ENCODE measurements at regions not wholly inside any gene's neighbourhood (a gene's known extent, or its start where the extent isn't known, plus 50 kb on each side); places are given as distances from the start of the nearest gene placed in this dataset.

DNA sequence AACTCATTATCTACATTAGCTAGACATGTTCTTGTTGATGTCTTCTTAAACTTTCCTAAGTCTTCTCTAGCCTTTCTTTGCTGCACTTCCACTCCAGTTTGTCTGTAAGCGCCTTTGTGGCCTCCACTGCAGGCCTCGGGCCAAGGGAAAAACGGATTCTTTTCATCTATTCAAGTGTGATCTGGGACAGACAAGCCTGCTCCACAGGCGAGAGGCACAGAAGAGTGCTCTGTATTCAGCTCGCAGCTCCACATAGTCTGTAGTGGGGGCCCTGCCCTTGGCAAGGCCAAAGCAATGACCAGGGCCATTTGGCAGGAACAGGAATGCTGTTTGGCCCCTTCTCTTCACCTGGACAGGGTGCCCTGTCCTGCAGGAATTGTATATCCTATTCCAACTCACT, 84.1 kb upstream of the BARX2 start:
- DNase-seq: peak; percentile 46

DNA sequence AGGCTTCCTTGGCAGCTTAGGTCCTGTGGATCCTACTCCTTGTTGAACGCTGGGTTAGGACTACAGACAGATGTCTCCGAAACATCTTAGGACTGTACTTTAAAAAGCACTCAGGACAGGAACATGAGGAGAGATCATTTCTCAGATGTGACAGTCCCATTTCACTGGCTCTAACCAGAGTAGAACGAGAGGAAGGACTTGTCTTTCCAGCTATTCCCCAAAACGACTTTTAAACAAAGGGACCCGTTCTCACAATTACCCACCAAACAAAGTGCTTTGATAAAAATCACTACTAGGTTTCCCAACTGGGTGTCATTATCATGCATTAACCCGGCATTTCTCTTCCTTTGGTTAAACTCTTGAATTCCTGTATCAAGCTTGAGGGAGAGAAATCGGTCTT, 84.7 kb upstream of the BARX2 start:
- DNase-seq: no peak

DNA sequence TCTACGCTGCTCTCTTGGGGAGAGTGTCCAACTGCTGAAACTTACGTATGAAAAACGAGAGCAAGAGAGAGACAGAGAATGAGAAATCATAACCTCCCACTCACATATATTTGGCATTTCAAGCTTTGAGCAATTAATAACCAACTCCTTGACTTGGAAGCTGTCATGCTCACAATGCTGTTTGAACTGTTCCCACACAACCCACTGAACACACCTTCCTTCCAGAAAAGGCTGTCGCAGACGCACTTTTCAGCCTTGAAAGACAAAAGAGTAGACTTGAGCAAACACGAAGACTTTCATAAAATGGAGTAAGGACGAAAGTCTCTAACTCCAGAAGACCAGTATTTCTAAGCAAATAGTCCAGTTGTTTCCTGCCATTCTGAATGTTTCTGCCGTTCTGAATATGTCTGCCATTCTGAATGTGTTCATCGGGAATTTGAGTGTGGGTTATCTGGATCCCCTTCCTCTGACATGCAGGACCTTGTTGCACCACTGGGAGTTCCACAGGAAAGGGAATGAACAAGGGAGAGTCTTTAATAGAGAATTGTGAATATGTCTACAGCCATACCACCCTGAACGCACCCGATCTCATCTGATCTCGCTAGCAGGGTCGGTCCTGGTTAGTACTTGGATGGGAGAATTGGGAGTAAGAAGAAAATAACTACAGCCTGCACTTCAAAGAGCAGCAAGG, 86.2 kb upstream of the BARX2 start:
- no peak for DNase-seq

DNA sequence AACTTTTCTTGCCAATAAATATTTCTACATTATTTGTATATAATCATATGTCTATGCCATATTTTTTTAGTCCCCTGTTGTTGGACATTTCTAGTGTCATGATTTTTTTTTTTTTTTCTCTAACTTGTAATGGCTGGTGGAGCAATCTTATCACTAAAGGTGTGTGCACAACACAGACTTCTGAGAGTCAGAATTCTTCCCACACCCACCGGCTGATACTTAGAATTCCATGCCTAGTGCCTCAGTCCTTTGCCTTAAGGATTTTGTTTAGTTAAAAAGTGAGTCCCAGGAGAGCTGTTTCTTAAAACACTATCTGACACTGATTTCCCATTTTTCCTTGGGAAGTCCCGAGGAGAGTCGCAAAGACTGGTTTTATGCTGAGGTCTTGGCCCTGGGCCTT, 87.7 kb upstream of the BARX2 start:
- DNase-seq: no peak

DNA sequence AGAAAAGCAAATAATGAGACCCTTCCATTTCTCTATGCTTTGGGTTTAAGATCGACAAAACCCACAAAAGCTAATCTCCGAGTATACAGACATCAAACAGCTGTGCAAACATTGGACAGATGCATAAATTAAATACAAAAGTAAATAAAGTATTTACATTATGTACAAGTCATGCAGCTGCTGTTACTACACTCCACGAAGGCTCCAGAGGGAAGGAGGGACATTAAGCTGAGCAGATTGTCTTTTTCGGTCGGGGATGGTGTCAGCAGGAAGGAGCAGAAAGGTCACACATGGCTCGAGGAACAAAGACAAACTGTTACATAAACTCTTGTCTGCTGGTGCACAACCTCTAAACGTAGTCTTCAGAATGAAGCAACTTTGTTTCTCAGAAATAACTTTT, 88.8 kb upstream of the BARX2 start:
- DNase-seq: no peak

DNA sequence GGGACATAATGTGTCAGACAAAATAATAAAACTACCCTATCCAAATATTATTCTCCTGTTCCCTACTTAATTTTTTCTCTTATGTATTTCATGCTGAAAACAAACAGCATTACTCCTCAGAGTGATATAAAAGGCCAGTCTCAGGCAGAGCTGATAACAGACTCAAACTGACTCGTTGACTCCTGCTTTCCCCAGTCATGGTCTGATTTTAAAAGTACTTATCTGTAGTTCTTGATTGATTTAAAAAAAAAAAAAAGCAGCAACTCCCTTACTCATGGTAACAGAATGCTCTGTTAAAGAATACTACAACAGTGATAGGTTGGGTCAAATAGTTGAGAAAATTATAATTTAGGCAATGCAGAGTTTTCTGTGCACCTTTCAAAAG, 90.3 kb upstream of the BARX2 start:
- DNase-seq: no peak

DNA sequence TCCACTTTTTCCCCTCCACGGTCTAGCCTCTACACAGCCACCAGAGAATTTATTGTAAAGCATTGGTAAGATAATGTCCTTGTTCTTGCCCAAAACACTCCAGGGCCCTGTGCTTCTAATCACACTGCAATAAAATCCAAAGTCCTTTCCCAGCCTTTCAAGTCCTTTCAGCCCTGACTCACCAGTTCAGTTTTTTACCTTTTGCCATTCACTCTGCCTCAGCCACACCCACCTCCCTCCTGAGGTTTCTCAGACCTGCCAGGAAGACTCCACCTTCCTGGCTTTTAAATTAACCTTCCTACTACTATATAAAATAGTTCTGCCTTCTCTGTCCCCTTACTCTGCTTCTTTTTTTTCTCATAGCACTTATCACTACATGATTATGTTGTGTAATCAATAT, 91.0 kb upstream of the ARHGAP32 start:
- DNase-seq: no peak

DNA sequence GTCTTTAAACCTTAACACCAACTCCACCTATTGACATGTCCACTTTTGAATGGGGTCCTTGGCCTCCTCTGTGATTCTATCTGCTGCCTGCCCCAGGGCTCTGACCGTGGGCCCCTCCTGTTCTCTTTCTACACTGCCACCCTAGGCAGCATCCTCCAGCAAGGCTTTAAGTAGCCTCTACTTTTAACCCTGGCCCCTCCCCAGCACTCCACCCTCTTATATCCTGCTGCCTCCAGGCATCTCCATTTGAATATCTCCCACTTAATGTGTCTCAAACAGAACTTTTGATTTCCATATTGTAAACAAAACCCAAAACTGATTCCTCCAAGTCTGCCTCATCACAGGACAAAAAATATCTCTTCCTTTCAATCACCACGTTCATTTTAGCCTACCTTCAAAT, 90.5 kb upstream of the ARHGAP32 start:
- no peak for DNase-seq

DNA sequence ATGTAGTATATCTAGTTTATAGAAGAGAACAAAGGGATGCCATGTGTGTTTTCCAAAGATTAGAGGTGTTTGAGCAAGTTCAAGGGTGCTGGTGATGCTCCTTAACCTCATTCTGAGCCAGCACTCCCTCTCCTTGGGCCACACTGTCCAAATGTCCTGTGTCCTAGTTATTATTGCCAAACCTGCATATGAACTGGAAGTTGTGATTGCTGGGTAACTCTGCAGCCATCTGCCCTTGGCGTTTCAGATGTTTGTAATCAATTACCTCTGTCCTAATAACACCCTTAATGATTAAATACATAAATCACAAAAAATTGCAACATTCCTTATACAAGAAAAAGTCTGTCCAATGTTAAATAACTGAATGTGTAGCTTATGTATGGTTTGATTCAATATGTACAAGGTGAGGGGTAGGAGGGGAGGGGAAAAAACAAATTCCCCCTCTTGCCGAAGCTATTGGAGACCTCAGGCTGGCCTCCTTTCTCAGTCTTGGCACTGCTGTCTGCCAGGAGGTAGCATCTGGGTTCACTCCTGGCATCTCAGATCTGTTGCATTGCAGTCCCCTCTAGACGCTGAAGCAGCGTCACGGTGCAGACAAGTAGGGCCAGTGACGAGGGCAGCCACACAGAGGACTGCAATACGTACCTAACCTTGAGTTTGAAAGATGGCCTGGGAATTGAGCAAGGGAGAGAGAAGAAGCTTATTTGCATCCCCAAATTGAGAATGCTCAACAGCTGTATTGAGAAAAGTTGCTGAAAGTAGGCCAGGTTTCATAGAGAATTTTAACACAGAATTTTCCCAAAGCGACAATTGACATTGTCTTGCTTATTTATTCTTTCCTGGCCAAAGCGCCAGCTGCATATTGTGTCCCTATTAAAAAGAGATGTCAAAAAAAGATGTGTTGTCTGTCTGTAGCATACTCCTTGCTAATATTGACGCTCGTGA, 89.6 kb upstream of the ARHGAP32 start:
- DNase-seq: no peak

DNA sequence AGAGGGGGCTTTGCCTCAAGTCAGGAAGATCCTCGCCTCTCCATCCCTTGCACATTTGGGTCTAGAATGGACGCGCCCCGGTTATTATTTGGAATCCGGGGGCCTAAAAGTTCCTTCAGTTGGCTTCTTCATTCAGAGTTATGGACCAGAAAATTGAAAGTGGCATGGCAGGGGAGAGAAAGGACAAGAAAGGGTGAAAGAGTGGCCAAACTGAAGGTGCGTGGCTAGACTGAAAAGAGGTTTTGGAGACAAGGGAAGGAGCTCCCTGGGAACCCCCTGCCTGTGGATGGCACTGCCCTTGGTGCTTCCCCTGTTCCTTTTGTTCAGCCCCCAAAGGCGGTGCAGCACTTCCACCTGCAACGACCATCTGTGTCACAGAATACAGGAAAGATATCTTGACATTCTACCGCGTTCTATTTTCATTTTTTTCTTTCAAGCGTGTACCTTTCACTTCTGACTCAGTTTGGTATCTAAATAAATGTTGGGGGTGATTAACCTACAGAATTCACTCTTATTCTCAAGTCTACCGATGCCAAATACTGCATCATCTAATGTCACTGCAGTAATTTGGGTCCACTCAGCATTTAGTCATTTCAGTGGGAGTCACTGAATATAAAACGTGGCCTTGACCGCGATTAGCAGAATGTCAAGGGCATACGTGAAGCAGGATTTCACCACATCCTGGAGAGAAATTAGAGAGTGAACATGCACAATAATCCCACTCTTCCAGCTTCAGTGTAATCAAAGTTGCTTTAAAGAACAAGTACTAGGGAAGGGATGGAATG, 88.1 kb upstream of the ARHGAP32 start:
- DNase-seq: no peak

DNA sequence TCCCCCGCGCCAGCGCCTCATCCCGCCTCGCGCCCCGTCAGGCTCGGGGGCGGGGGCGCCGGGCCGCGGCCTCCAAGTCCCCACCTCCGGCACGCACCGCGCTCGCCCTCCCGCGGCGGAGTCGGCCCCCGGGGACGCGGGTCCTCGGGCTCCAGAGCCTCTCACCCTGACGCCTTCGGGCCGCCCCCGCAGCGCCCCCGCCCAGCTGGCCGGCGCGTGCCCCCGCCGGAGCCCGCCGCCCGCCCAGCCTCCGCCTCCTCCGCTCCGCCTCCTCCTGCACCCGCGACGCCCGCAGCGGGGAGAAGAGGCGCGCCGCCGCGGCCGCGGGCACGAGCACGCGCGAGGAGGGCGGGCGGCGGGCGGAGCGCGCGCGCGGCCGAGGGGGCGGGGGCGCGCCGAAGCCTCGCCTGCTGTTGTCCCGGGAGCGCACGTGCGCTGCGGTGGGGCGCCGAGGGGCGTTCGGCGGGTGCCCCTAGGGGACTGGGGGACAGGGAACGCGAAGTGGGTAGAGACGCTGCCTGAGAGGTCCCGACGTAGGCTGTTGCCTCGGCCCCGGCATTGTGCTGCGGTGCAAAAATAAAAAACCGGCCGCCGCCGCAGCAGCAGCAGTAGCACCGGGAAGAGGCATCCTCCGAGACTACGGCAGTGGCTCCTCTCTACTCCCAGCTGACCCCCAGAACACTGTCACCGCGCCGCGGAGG, 87.4 kb upstream of the ARHGAP32 start:
- peak; percentile 52 for DNase-seq

DNA sequence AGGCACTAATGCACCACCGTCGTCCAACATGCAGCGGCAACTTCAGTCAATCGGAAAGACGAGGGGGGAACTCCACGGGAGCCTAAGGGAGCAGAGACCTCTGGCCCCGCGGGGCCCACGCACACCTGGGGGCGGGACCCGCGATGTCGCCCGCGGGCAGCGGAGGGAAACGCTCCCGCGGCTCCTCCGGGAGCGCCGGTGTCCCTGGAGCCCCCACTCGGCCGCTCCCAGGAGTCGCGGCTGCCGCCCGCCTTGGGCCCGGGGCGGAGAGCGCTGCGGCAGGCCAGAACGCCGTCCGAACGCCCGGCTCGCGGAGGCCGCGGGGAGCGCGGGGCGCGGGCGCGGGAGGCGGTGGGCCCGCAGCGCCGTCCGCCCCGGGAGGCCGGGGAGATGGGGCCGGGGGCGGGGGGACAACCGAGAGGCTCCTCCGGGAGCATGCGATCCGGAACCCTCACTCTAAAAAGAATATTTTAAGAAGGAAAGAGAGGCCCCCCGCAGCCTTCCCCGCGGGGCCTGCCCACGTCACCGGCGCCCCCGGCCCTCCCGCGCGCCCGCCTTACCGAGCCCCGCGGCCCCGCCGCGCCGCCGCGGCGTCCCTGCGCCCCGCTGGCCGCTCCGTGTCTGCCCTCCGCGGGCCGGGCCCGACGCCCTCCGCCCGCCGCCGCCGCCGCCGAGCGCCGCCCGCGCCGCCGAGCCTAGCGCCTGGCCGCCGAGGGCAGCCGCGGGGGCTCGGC, 86.6 kb upstream of the ARHGAP32 start:
- DNase-seq: no peak

DNA sequence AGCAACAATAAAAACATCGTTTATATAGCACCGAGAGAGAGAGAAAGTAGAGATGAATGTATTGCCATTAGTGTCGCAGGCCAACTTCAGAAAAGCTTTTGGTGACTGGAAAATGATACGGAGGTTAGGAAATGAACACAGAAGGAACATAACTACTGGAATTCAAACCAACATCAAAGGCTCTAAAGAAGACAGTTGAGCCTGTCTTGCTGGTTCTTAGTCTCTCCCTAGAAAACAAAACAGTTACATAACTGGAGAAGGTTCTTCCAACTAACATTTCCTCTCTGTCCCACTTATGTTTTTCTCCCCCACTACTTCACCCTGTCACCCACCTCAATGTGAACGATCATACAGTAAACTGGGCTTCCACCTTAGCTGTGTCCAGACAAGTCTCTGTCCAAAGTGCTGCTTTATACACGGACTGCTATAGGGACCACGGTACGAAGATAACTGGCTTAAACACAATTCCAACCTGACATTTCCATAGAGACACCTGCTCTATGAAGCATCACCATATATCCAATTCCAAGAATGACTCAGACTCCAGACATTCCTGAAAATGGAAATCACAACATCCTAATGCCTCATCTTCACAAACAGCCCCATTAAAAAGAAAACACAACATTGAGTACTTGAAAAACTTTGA, 85.2 kb upstream of the ARHGAP32 start:
- DNase-seq: no peak

DNA sequence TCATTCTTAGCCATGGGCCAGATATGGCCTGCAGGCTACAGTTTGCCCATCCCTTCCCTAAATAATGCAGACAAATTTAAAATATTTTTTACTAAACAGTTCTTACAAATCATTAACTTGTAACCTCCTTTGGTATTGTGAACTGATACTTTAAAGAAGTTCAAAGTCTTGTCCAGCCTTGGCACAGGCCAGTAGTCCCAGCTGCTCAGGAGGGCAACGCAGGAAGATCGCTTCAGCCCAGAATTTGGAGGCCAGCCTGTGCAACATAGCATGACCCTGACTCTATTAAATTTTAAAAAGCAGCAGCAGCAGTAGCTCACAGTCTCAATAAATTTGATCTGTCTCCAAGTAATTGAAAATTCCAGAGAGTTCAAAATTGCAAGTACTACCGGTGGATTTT, 83.7 kb upstream of the ARHGAP32 start:
- no peak for DNase-seq

DNA sequence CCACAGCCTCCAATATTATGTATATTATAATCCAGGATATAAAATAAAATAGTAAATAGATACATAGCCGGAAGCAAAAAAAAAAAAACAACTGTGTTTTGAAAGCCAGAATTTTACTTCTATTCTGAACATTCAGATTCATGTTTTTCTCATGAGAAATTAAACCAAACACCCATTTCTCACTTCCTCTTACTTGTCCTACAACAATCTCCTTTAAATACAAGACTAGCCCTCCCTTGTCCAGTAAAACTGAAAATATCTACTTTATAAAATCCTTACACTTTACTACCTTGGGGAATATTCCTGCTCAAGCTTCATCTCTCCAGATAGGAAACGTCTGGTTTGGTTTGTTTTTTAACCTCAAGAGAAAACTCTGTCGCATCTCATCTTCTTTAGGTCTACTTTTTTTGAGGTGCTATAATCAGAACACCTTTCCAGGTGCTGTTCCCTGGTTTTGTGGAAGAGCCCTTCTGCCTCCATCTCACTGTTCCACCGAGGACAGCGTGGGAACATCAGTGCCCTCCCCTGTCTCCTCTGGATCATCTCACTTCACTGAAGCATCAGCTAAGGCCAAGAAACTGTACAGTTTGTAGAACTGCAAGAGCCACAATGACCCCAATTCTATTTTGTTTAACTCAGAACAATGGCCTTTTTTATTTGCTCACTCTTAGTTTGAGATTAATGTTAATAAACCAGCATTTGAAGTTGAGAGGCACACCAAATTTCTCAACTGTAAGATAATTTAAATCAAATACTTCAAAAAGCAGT, 82.0 kb upstream of the ARHGAP32 start:
- no peak for DNase-seq

DNA sequence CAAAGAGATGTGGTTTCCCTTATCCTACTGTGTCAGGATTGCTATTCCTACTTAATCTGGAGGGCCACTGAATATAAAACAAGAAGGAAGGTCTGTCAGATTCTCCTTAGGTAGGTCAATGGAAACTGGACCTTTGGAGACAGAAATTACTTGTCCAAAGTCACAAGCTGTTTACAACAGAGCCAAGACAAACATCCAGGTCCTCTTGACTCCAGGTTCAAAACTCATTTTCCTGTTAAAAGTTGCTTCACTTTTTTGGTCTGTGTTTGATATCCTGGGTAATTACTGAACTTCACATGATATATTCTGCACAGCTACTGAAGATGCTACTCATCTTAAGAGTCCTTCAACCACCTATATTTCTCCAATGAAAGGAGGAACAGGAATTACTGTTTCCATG, 81.2 kb upstream of the ARHGAP32 start:
- no peak for DNase-seq

DNA sequence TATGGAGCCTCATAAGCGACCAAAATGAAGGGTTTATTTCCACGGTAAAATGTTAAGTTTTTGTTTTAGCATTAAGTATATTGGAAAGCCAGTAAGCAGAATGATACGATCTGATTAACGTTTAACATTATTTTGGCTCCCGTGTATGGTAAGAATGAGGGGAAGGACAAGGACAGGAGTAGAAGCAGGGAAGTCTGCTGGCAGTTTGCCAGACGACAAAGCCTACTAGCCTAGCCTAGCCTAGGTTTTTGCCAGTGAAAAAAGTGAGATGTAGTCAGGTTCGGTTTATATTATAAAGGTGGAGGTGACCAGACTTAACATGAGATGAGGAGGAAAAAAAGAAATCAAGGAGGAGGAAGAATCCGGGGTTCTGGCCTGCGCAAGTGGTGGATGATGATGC, 78.9 kb upstream of the ARHGAP32 start:
- DNase-seq: no peak

DNA sequence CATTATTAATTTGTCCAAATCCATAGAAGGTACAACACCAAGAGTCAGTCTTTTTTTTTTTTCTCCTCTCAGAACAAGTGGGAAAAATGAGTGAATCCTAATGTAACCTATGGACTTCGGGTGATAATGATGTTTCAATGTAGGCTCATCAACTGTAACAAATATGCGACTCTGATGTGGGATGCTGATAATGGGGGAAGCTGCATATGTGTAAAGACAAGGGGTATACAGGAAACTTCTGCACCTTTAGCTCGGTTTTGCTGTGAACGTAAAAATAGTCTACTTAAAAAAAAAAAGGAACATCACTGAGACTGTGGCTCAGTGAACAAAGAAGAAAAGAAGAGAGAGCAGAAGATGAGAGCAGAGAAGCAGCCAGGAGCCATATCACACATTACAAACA, 78.3 kb upstream of the ARHGAP32 start:
- DNase-seq: no peak

DNA sequence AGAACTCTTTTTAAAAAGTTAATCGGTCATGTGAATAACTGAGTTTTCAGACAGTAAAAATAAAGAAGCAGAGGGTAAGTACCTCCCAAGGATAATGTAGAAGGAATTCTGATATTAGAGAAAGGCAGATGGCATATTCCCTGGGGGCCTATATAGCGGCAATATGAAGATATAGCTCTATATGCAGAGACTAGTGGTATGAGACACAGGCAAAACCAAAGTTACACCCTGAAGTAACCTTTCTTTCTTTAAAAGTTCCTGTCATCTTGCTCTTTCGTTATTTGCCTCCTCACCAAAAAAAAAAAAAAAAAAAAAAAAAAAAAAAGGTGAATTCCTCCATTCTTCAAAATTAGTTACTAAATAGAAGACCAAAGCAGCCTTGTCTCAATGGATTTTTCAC, 76.2 kb upstream of the ARHGAP32 start:
- no peak for DNase-seq

DNA sequence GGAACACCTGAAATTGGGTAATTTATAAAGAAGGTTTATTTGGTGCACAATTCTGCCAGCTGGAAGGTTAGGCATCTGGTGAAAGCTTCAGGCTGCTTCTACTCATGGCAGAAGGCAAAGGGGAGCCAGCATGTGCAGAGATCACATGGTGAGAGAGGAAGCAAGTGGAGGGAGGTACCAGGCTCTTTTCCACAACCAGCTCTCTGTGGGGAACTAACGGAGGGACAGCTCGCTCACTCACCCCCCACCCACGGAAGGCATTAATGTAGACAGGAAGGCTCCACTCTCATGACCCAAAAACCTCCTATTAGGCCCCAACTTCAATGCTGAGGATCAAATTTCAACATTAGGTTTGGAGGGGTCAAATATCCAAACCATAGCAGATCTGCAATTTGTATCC, 75.6 kb upstream of the ARHGAP32 start:
- DNase-seq: no peak

Measured in skin of body (tissue), 1 donor.